Neural crest cell (in vitro differentiated cells): ENCODE measurements at regions not wholly inside any gene's neighbourhood (a gene's known extent, or its start where the extent isn't known, plus 50 kb on each side); places are given as distances from the start of the nearest gene placed in this dataset.

Source experiments
- DNase-seq: peaks from one replicate; pipeline ENCODE4 v3.0.0; 2021; ENCODE audit warnings: low read depth, mixed read lengths, low spot score
- H3K27ac Mint-ChIP-seq: one replicate; pipeline ENCODE4 v1.8.0; 2021; ENCODE audit warnings: mild to moderate bottlenecking, mixed read lengths; ENCODE audit not compliant: unreplicated experiment
- H3K27me3 Mint-ChIP-seq: 2 replicates; pipeline ENCODE4 v1.8.0; 2021; ENCODE audit warnings: low read depth, mild to moderate bottlenecking, mixed read lengths
- H3K36me3 Mint-ChIP-seq: 2 replicates; pipeline ENCODE4 v1.8.0; 2021; ENCODE audit warnings: low read depth, mild to moderate bottlenecking, mixed read lengths
- H3K4me1 Mint-ChIP-seq: 2 replicates; pipeline ENCODE4 v1.8.0; 2021; ENCODE audit warnings: mixed read lengths
- H3K4me3 Mint-ChIP-seq: one replicate; pipeline ENCODE4 v1.8.0; 2021; ENCODE audit warnings: mild to moderate bottlenecking, mixed read lengths
- H3K9me3 Mint-ChIP-seq: 2 replicates; pipeline ENCODE4 v1.8.0; 2021; ENCODE audit warnings: mixed read lengths
- CTCF ChIP-seq: fragments of 200-600 bp; sonication (generic); conservative IDR thresholded peaks from 2 replicates; pipeline ENCODE4 v1.5.0; 2021; ENCODE audit warnings: antibody characterized with exemption, mild to moderate bottlenecking

GRCh38 chr20:24296477-24297261 is 172.8 kb upstream of the SYNDIG1 start:
- Mint-ChIP-seq H3K27me3 (no peaks in the 10 kb centered on the region), H3K4me3 (no peak overlapping the region), H3K9me3 (no peaks in the 10 kb centered on the region), H3K4me1 (peaks cover 17% of the 10 kb centered on the region), H3K27ac (no peak overlapping the region), H3K36me3 (no peaks in the 10 kb centered on the region)
- DNase-seq: no peak
- TF ChIP-seq CTCF: no peak

GRCh38 chr20:24291014-24291413 is 178.4 kb upstream of the SYNDIG1 start:
- no peak for DNase-seq
- Mint-ChIP-seq H3K4me3 (no peak overlapping the region), H3K27me3 (no peaks in the 10 kb centered on the region)

DNA sequence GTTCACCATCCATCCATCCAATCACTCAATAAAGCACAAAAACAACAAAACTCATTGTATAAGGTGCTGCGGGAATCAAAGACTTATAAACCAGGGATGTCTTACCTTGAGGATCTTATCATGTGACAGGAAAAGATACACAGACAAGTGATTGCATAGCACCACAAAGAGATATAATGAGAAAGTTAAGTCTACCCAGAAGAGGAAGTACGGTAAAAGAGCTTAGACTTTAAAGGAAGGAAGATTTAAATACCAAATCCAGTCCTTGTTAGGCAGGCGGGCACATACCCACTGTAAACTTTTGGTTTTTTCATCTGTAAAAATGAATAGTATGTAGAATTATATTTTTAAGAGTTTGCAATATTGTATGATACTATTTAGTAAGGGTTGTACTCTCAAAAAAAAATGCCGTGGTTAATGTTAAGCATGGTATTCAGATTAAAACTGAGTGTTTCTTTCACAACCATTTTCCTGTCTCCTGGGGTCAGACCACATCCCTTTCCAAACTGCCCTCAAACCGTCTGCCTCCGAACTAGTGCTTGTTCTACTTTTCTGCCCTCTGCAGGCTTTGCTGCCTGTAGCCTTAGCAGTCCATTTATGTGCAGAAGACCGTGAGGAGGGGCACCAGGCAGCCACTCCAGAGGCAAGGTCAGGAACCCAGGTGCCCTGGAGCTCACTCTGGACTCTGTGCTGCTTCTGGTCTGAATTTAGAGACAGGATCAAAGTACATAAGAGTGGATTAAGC is 179.5 kb upstream of the SYNDIG1 start:
- Mint-ChIP-seq H3K27ac (no peak overlapping the region), H3K4me3 (no peak overlapping the region), H3K4me1 (no peaks in the 10 kb centered on the region), H3K36me3 (no peaks in the 10 kb centered on the region), H3K9me3 (no peaks in the 10 kb centered on the region), H3K27me3 (peaks cover 3% of the 10 kb centered on the region)
- no peak for TF ChIP-seq CTCF
- DNase-seq: no peak

More at GRCh38 chr20:24291014-24291413, 178.4 kb upstream of the SYNDIG1 start:
- Mint-ChIP-seq H3K27ac (no peak overlapping the region), H3K36me3 (no peaks in the 10 kb centered on the region), H3K4me1 (no peaks in the 10 kb centered on the region), H3K9me3 (no peaks in the 10 kb centered on the region)
- TF ChIP-seq CTCF: no peak

DNA sequence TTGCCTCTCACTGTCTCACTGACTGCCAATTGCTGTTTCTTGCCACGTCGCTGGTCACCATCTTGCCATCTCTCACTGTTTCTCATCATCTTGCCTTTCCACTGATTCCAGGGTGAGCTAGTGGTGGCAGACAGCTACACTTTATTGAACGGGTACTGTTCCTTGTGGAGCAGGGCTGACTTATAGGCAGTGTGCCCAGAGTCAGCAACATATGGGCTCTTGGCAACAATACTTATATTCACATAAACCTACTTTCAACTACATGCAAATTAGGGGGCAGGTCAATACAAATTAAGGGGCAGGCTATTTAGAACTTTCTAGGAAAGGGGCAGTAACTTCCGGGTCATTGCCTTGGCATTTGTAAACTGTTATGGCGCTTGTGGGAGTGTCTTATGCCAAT is 186.2 kb upstream of the SYNDIG1 start:
- H3K27ac Mint-ChIP-seq: no peak overlapping the region
- DNase-seq: no peak
- H3K9me3 Mint-ChIP-seq: no peaks in the 10 kb centered on the region
- no peak overlapping the region for H3K4me3 Mint-ChIP-seq
- no peak for TF ChIP-seq CTCF
- peaks cover 7% of the 10 kb centered on the region for H3K27me3 Mint-ChIP-seq
- no peaks in the 10 kb centered on the region for H3K4me1 Mint-ChIP-seq
- H3K36me3 Mint-ChIP-seq: no peaks in the 10 kb centered on the region

DNA sequence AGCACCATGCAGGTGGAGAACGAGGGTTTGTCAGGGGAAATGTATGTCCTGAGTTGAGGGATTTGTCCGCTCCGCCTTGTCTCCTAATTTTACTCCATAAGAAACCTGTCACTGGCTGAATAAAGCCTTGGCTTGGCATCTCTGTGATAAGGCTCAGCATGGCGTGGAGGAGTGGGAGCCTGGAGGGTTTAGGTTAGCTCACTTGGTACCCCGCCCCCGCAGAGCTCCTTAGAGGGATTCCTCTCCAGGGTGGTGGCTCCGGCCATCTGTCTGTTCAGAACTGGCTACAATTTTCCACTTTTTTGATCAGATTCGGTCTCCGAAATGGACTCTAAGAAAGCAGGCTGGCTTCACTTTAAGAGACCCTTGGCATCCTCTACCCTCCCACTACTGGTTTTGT is 192.2 kb upstream of the SYNDIG1 start:
- no peaks in the 10 kb centered on the region for H3K4me1 Mint-ChIP-seq
- peaks cover 11% of the 10 kb centered on the region for H3K27me3 Mint-ChIP-seq
- H3K4me3 Mint-ChIP-seq: no peak overlapping the region
- no peak overlapping the region for H3K27ac Mint-ChIP-seq
- no peak for TF ChIP-seq CTCF
- peaks cover 3% of the 10 kb centered on the region for H3K36me3 Mint-ChIP-seq
- peaks cover 5% of the 10 kb centered on the region for H3K9me3 Mint-ChIP-seq
- no peak for DNase-seq
